ENCODE measurements at regions not wholly inside any gene's neighbourhood (a gene's known extent, or its start where the extent isn't known, plus 50 kb on each side); places are given as distances from the start of the nearest gene placed in this dataset.
"Not testable (repeated sequence)": the region's sequence is repeated elsewhere in the genome, so short reads cannot be mapped to it uniquely, and the experiment has no call there.

DNA sequence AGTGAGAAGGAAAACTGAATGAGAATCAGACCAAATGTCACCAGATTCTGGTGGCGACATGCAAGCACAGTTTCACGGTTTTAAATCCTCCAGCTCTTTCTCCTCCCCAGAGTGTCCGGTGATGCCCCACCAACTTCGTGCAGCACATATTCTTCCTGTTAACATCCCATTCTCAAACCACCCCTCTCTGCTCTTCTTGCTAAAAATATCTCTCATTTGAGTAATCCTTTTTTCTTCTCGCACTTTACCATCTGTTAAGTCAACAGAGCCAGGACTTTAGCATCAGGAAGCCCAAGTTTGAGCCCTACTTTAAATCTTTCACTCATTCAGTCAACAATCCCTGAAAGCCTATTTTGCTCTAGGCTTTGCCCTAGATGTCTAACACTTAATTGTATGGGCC, 68.2 kb upstream of the VGLL4 start:
- DNase-seq = no peak

DNA sequence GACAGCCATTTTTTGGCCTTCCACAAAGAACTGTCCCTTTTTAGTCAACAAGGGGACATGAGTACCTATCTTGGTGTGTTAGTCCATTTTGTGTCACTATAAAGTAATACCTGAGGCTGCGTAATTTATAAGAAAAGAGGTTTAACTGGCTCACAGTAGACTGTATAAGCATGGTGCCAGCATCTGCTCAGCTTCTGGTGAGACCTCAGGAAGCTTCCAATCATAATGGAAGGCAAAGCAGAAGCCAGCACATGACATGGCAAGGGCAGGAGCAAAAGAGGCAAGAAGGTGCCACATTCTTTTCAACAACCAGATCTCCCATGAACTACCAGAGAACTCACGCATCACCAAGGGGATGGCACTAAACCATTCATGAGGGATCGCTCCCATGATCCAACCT, 66.1 kb upstream of the VGLL4 start:
- DNase-seq = no peak

DNA sequence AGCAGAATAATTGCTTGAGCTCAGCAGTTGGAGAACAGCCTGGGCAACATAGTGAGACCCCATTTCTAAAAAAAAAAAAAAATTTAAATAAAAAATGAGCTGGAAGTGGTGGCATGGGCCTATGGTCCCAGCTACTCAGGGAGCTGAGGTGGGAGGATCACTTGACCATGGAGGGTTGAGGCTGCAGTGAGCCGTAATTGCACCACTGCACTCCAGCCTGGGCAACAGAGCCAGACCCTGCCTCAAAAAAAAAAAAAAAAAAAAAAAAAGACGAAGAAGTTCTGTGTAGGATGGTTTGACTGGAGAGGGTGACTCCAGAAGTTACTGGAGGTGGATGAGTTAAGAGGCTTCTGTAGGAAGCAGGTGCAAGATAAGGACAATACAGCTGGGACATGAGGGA, 63.4 kb upstream of the VGLL4 start:
- DNase-seq = not testable (repeated sequence)

- no peak for DNase-seq
These were observed 62.9 kb upstream of the VGLL4 start for GRCh38 chr3:11706604-11707003.

DNA sequence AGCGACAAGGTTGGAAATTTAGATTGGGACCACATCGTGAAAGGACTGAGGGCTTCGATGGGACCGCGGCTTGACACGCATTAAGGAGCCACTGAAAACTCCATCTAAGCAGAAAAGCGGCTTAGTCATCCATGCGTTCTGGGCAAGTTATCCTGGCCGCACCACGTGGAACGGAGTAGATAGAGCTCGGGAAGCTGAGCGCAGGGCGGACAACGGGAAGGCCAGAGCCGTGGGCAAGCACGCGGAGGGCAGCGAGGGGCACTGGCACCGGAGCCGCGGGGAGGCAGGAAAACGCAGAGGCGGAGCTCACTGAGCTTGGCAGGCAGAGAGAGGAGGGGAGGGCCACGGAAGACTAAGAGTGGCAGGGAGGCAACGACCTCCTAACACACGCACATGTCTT, 61.3 kb upstream of the VGLL4 start:
- no peak for DNase-seq

DNA sequence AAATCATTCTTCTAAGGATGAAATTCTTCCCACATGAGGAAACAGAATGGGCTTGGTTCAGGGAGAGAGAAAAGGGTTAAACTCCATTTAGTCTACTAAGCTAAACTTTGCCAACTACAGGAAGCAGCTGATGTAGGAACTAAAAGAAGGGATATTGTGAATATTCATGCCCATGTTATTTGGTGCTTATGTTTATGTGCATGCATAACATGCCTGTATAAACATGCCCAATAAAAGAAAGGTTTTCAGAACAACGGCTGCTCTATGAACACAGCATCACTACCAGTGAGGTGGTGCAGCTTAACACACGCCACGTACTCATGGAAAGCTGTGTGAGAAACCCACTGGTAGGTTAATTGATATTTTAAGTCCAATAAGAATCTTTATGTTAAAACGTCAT, 59.4 kb upstream of the VGLL4 start:
- DNase-seq = no peak

- no peak for DNase-seq
These were observed 55.3 kb upstream of the VGLL4 start for GRCh38 chr3:11699083-11699427.

DNA sequence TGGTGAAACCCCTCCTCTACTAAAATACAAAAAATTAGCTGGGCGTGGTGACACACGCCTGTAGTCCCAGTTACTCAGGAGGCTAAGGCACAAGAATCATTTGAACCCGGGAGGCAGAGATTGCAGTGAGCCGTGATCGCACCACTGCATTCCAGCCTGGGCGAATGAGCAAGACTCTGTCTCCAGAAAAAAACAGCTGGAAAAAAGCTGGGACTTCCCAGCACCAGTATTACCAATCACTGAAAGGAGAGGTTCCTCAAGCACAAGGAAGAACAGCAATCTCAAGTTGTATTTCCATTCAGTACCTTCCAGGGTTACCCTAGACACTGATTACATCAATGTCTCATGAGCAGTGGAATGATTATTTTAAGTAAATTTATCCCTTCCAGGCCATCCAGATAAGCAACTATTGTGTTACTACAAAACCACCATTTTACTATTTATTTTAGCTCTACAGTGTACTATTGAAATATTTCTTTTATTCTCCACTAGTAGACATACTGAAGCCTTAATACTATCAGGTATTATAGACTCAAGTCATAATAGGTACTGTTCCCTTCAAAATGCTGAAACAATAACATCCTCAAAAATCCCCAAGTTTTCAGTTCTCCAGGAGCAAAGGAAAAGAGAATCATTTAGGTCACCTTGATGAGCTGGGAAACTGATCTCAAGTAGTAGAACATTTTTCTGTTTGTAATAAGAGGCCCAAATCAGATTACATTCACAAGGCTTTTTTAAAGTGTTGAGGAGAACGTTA, 54.8 kb upstream of the VGLL4 start:
- no peak for DNase-seq

- no peak for DNase-seq
These were observed 54.0 kb upstream of the VGLL4 start for GRCh38 chr3:11697701-11698100.

GRCh38 chr3:11696054-11696453, 52.3 kb upstream of the VGLL4 start:
- DNase-seq = no peak
